HepG2 (cell line): ENCODE measurements at regions not wholly inside any gene's neighbourhood (a gene's known extent, or its start where the extent isn't known, plus 50 kb on each side); places are given as distances from the start of the nearest gene placed in this dataset.

Experiments used
- ATAC-seq: fragments of 200-7000 bp; cut with Tn5 transposase; 3 replicates; pipeline ENCODE4 v1.9.1; 2020; ENCODE audit warnings: mild to moderate bottlenecking, moderate library complexity
- BruUV-seq: library from RNA; stranded (reverse); fragments of 400-500 nt; replicated peaks from 2 replicates; lab custom pipeline; 2021; lab: Mats Ljungman, UMichigan
- CTCF ChIA-PET: fragments of 300-600 bp; formaldehyde crosslinking; extraction: SDS; loops from one replicate; lab custom pipeline; 2021; ENCODE audit warnings: low total read pairs, inconsistent platforms, low intra/inter-chr PET ratio; lab: Yijun Ruan, JAX
- POLR2A ChIA-PET: fragments of 350-600 bp; sonication (Branson Sonifier 250); formaldehyde crosslinking; loops from one replicate; lab custom pipeline; 2020; ENCODE audit warnings: antibody characterized with exemption, inconsistent platforms; lab: Yijun Ruan, JAX
- DNase-seq: peaks from one replicate; pipeline ENCODE4 v3.0.0-alpha.2; 2015; ENCODE audit warnings: low spot score
- FAIRE-seq: peaks from 3 replicates; lab custom pipeline; 2011; peaks lifted over from hg19 to GRCh38; lab: Jason Lieb, UNC
- H2AFZ ChIP-seq: one replicate; pipeline ENCODE4 v1.6.1; 2011; ENCODE audit warnings: low read length, inconsistent platforms
- H3K27ac ChIP-seq: fragments of 300-600 bp; 3 replicates; pipeline ENCODE4 v1.8.0; 2011; ENCODE audit warnings: mixed run types, mild to moderate bottlenecking, mixed read lengths, low read length, inconsistent platforms; ENCODE audit not compliant: insufficient read depth; ENCODE audit errors: extremely low read length
- H3K27me3 ChIP-seq, 2 experiments: fragments of 200-600 bp in 1 of 2; 2 replicates in 1 of 2; 3 replicates in 1 of 2; pipeline versions ENCODE4 v1.6.0 to v1.8.0; 2011; ENCODE audit warnings: low read length in 2 of 2, mild to moderate bottlenecking in 2 of 2, moderate library complexity in 2 of 2, inconsistent platforms in 1 of 2; ENCODE audit not compliant: insufficient read depth in 2 of 2, control insufficient read depth in 1 of 2
- H3K36me3 ChIP-seq, 2 experiments: fragments of 200-600 bp in 1 of 2; replicated peaks in 1 of 2; 2 replicates in 1 of 2; 3 replicates in 1 of 2; pipeline versions ENCODE4 v1.5.1 to v1.8.0; 2011; ENCODE audit warnings: low read length in 2 of 2, inconsistent platforms in 1 of 2; ENCODE audit not compliant: insufficient read depth in 2 of 2, control insufficient read depth in 1 of 2
- H3K4me1 ChIP-seq: 2 replicates; pipeline ENCODE4 v1.5.1; 2012; ENCODE audit warnings: low read length, inconsistent platforms; ENCODE audit not compliant: insufficient read depth
- H3K4me2 ChIP-seq: 2 replicates; pipeline ENCODE4 v1.6.0; 2011; ENCODE audit warnings: low read depth, low read length, inconsistent platforms
- H3K4me3 ChIP-seq, 3 experiments: fragments of 200-600 bp in 1 of 3; sonication (generic), shearing (Covaris generic) in 1 of 3; replicated peaks in 1 of 3; 2 replicates each; pipeline ENCODE4 v1.5.1; 2011 to 2016; ENCODE audit warnings: low read length in 3 of 3, inconsistent platforms in 2 of 3, low read depth in 2 of 3, mild to moderate bottlenecking in 2 of 3, control low read depth in 1 of 3, mixed read lengths in 1 of 3; ENCODE audit not compliant: insufficient read depth in 1 of 3
- H3K79me2 ChIP-seq: one replicate; pipeline ENCODE4 v1.6.1; 2011; ENCODE audit warnings: low read length, inconsistent platforms; ENCODE audit not compliant: insufficient read depth
- H3K9ac ChIP-seq: 2 replicates; pipeline ENCODE4 v1.6.0; 2011; ENCODE audit warnings: mild to moderate bottlenecking, low read depth, low read length, inconsistent platforms; ENCODE audit not compliant: insufficient read depth
- H3K9me3 ChIP-seq: 2 replicates; pipeline ENCODE4 v1.5.1; 2012; ENCODE audit warnings: mild to moderate bottlenecking, low read length
- H4K20me1 ChIP-seq: 2 replicates; pipeline ENCODE4 v1.6.0; 2011; ENCODE audit warnings: inconsistent platforms, mild to moderate bottlenecking, low read length, moderate library complexity; ENCODE audit not compliant: insufficient read depth
- BORCS8-MEF2B ChIP-seq: sonication (generic); formaldehyde crosslinking; IDR thresholded peaks from 2 replicates; pipeline ENCODE4 v1.8.0; 2022; ENCODE audit warnings: mild to moderate bottlenecking, missing genetic modification reagents
- ETV5 ChIP-seq: IDR thresholded peaks from 2 replicates; pipeline ENCODE4 v1.6.1; 2018; ENCODE audit warnings: missing biosample characterization, missing genetic modification reagents, inconsistent platforms, borderline replicate concordance
- EZH2 ChIP-seq: conservative IDR thresholded peaks from 2 replicates; pipeline ENCODE4 v1.6.1; 2012; ENCODE audit warnings: mild to moderate bottlenecking, low read depth, low read length, moderate library complexity
- GABPB1 ChIP-seq: IDR thresholded peaks from 2 replicates; pipeline ENCODE4 v1.6.1; 2016; ENCODE audit warnings: mild to moderate bottlenecking, missing genetic modification reagents, moderate library complexity, missing compliant biosample characterization
- GTF2F1 ChIP-seq: fragments of 150-350 bp; IDR thresholded peaks from 2 replicates; pipeline ENCODE4 v1.6.1; 2014; ENCODE audit warnings: low read length
- HNRNPK ChIP-seq: fragments of 200-400 bp; formaldehyde crosslinking; IDR thresholded peaks from 2 replicates; pipeline ENCODE4 v1.6.1; 2018; ENCODE audit warnings: low read length, low read depth, moderate library complexity, mild to moderate bottlenecking; ENCODE audit not compliant: poor library complexity, severe bottlenecking
- KMT2B ChIP-seq: IDR thresholded peaks from 2 replicates; pipeline ENCODE4 v1.6.1; 2016; ENCODE audit warnings: missing genetic modification reagents, missing compliant biosample characterization
- MAFG ChIP-seq: sonication (generic); formaldehyde crosslinking; IDR thresholded peaks from 2 replicates; pipeline ENCODE4 v1.5.1; 2020; ENCODE audit warnings: mild to moderate bottlenecking, missing genetic modification reagents
- MEF2D ChIP-seq: sonication (generic); formaldehyde crosslinking; IDR thresholded peaks from 2 replicates; pipeline ENCODE4 v1.5.1; 2020; ENCODE audit warnings: mild to moderate bottlenecking, missing genetic modification reagents
- MLX ChIP-seq: IDR thresholded peaks from 2 replicates; pipeline ENCODE4 v1.6.1; 2016
- NFE2L2 ChIP-seq: fragments of 150-350 bp; IDR thresholded peaks from 2 replicates; pipeline ENCODE4 v1.6.1; 2014; ENCODE audit warnings: low read length
- ZNF34 ChIP-seq: sonication (generic); formaldehyde crosslinking; IDR thresholded peaks from 2 replicates; pipeline ENCODE4 v1.4.0; 2020; ENCODE audit warnings: mild to moderate bottlenecking, missing genetic modification reagents, borderline replicate concordance
- ZNF407 ChIP-seq: sonication (generic); formaldehyde crosslinking; IDR thresholded peaks from one replicate; pipeline ENCODE4 v1.5.1; 2020; ENCODE audit warnings: mild to moderate bottlenecking, missing genetic modification reagents; ENCODE audit errors: not compliant biosample characterization
- ZNF776 ChIP-seq: sonication (generic); formaldehyde crosslinking; IDR thresholded peaks from 2 replicates; pipeline ENCODE4 v1.4.0; 2020; ENCODE audit warnings: mild to moderate bottlenecking, missing genetic modification reagents
- ZNF781 ChIP-seq: sonication (generic); formaldehyde crosslinking; IDR thresholded peaks from 2 replicates; pipeline ENCODE4 v1.5.1; 2020; ENCODE audit warnings: borderline replicate concordance, mild to moderate bottlenecking, missing genetic modification reagents; ENCODE audit errors: not compliant biosample characterization
- WGBS: methylation state at CpG from one replicate; pipeline ENCODE4 v1.1.6; 2017; ENCODE audit warnings: low lambda C conversion rate; 5-methylcytosine and 5-hydroxymethylcytosine counted together
- in situ Hi-C: cut with HindIII; loops from 2 replicates; pipeline ENCODE4 v1.10.0; 2017; ENCODE audit warnings: low pct_unique_long_range_greater_than_20kb; ENCODE audit not compliant: extremely low pct_ligation_motif_present
- intact Hi-C: fragments of 100-400 bp; cut with micrococcal nuclease; formaldehyde crosslinking; loops from one replicate; pipeline ENCODE4 v1.10.0; 2022; ENCODE audit not compliant: unreplicated experiment

GRCh38 chr7:25307624-25308023, 79.3 kb upstream of the NPVF start:
- H2AFZ ChIP-seq = no peak overlapping the region
- no peak overlapping the region for H3K4me3 ChIP-seq
- no peak for TF ChIP-seq MLX (CRISPR knock-in tag)
- no peak for TF ChIP-seq MAFG (CRISPR knock-in tag)
- no peak for TF ChIP-seq ZNF781 (CRISPR knock-in tag)
- TF ChIP-seq BORCS8-MEF2B (CRISPR knock-in tag) = no peak
- no peak for TF ChIP-seq GTF2F1
- TF ChIP-seq MEF2D (CRISPR knock-in tag) = no peak
- no peak for TF ChIP-seq EZH2
- no peak for TF ChIP-seq ZNF776 (CRISPR knock-in tag)
- TF ChIP-seq ETV5 = no peak
- no peak for TF ChIP-seq GABPB1 (CRISPR knock-in tag)
- TF ChIP-seq ZNF407 (CRISPR knock-in tag) = no peak
- TF ChIP-seq NFE2L2 = no peak
- TF ChIP-seq ZNF34 = no peak
- no peak for TF ChIP-seq KMT2B (CRISPR knock-in tag)
- no peak for TF ChIP-seq HNRNPK
- no peak overlapping the region for H3K9ac ChIP-seq
- DNase-seq = no peak
- POLR2A ChIA-PET = no interaction called here
- ATAC-seq = no peak
- no peaks in the 10 kb centered on the region for H3K9me3 ChIP-seq
- in situ Hi-C loops (no loop called here), intact Hi-C loops (no loop called here)
- H3K27me3 ChIP-seq = peaks cover 0 to 11% of the 10 kb centered on the region in 2 experiments; a peak in 1 of 5 replicates
- FAIRE-seq = no peak
- CTCF ChIA-PET = no interaction called here
- no peaks in the 10 kb centered on the region for H3K4me1 ChIP-seq
- no TSS peak for BruUV-seq
- H3K79me2 ChIP-seq = no peaks in the 10 kb centered on the region
- H3K27ac ChIP-seq = no peak overlapping the region
- no peaks in the 10 kb centered on the region for H3K36me3 ChIP-seq
- H4K20me1 ChIP-seq = no peaks in the 10 kb centered on the region
- no peak overlapping the region for H3K4me2 ChIP-seq
- WGBS = 2% methylated on average over 1 of the region's 1 CpG
